HEK293 (cell line): ENCODE measurements at regions not wholly inside any gene's neighbourhood (a gene's known extent, or its start where the extent isn't known, plus 50 kb on each side); places are given as distances from the start of the nearest gene placed in this dataset.

Experiments
- CTCF ChIA-PET: fragments of 350-600 bp; formaldehyde crosslinking; extraction: SDS; loops from one replicate; lab custom pipeline; 2021; ENCODE audit warnings: antibody characterized with exemption; lab: Yijun Ruan, JAX
- POLR2A ChIA-PET: fragments of 300-600 bp; formaldehyde crosslinking; extraction: SDS; loops from one replicate; lab custom pipeline; 2020; ENCODE audit warnings: antibody characterized with exemption, inconsistent platforms; lab: Yijun Ruan, JAX
- H3K27ac ChIP-seq: fragments of 200-500 bp; sonication (Bioruptor generic); 2 replicates; pipeline ENCODE4 v1.5.1; 2014; ENCODE audit warnings: low read depth, low read length, control low read depth, inconsistent platforms; ENCODE audit errors: extremely low read depth
- H3K36me3 ChIP-seq, 2 experiments: fragments of 200-500 bp in 1 of 2; sonication (Bioruptor generic) in 1 of 2; 1 replicate in 1 of 2; 2 replicates in 1 of 2; pipeline ENCODE4 v1.5.1; 2014 to 2017; ENCODE audit warnings: inconsistent platforms in 2 of 2, low read length in 2 of 2; ENCODE audit not compliant: control insufficient read depth in 2 of 2, insufficient read depth in 1 of 2
- H3K4me1 ChIP-seq: fragments of 200-500 bp; sonication (Bioruptor generic); 2 replicates; pipeline ENCODE4 v1.5.1; 2014; ENCODE audit warnings: mild to moderate bottlenecking, low read length, inconsistent platforms; ENCODE audit not compliant: control insufficient read depth, insufficient read depth
- H3K4me3 ChIP-seq: 2 replicates; pipeline ENCODE4 v1.5.1; 2011; ENCODE audit warnings: low read depth, mild to moderate bottlenecking, control low read depth, low read length, moderate library complexity
- H3K9me3 ChIP-seq: fragments of 200-500 bp; sonication (Bioruptor generic); 2 replicates; pipeline ENCODE4 v1.5.1; 2014; ENCODE audit warnings: low read depth, low read length, inconsistent platforms; ENCODE audit not compliant: control insufficient read depth, insufficient read depth
- OSR2 ChIP-seq: fragments of 450-650 bp; formaldehyde crosslinking; IDR thresholded peaks from 2 replicates; pipeline ENCODE4 v1.5.1; 2016; ENCODE audit warnings: missing biosample characterization, missing genetic modification characterization
- PRDM2 ChIP-seq: fragments of 450-650 bp; formaldehyde crosslinking; IDR thresholded peaks from 2 replicates; pipeline ENCODE4 v1.5.1; 2016; ENCODE audit warnings: missing biosample characterization, missing genetic modification characterization, borderline replicate concordance
- SP2 ChIP-seq: fragments of 450-650 bp; formaldehyde crosslinking; IDR thresholded peaks from 2 replicates; pipeline ENCODE4 v1.5.1; 2016; ENCODE audit warnings: missing biosample characterization, missing genetic modification characterization
- SP7 ChIP-seq: fragments of 450-650 bp; formaldehyde crosslinking; IDR thresholded peaks from 2 replicates; pipeline ENCODE4 v1.5.1; 2016; ENCODE audit warnings: missing biosample characterization, missing genetic modification characterization
- YY1 ChIP-seq: fragments of 450-650 bp; formaldehyde crosslinking; IDR thresholded peaks from 2 replicates; pipeline ENCODE4 v1.5.1; 2018; ENCODE audit warnings: missing biosample characterization, missing genetic modification characterization
- ZBTB26 ChIP-seq: fragments of 450-650 bp; formaldehyde crosslinking; optimal IDR thresholded peaks from 2 replicates; pipeline ENCODE3; 2016; ENCODE audit warnings: missing biosample characterization, mild to moderate bottlenecking, missing genetic modification characterization
- ZBTB8A ChIP-seq: fragments of 450-650 bp; formaldehyde crosslinking; IDR thresholded peaks from 2 replicates; pipeline ENCODE4 v1.5.1; 2016; ENCODE audit warnings: missing biosample characterization, missing genetic modification characterization
- ZEB2 ChIP-seq: fragments of 450-650 bp; formaldehyde crosslinking; IDR thresholded peaks from 2 replicates; pipeline ENCODE4 v1.5.1; 2016; ENCODE audit warnings: missing biosample characterization, missing genetic modification characterization
- ZNF184 ChIP-seq: fragments of 450-650 bp; IDR thresholded peaks from 2 replicates; pipeline ENCODE4 v1.5.1; 2018; ENCODE audit warnings: missing biosample characterization, mild to moderate bottlenecking, missing genetic modification characterization
- ZNF514 ChIP-seq: fragments of 450-650 bp; formaldehyde crosslinking; IDR thresholded peaks from 2 replicates; pipeline ENCODE4 v1.5.1; 2016; ENCODE audit warnings: missing biosample characterization, missing genetic modification characterization
- ZNF530 ChIP-seq: fragments of 450-650 bp; formaldehyde crosslinking; IDR thresholded peaks from 2 replicates; pipeline ENCODE4 v1.5.1; 2016; ENCODE audit warnings: low read depth, missing biosample characterization, missing genetic modification characterization
- ZNF555 ChIP-seq: fragments of 450-650 bp; formaldehyde crosslinking; conservative IDR thresholded peaks from 2 replicates; pipeline ENCODE4 v1.5.1; 2017; ENCODE audit warnings: missing biosample characterization, mild to moderate bottlenecking, missing genetic modification characterization, inconsistent platforms
- ZNF600 ChIP-seq: fragments of 450-650 bp; formaldehyde crosslinking; IDR thresholded peaks from 2 replicates; pipeline ENCODE4 v1.5.1; 2016; ENCODE audit warnings: missing biosample characterization, missing genetic modification characterization
- ZNF621 ChIP-seq: fragments of 450-650 bp; formaldehyde crosslinking; IDR thresholded peaks from 2 replicates; pipeline ENCODE4 v1.5.1; 2017; ENCODE audit warnings: missing biosample characterization, missing genetic modification characterization
- ZNF670 ChIP-seq: fragments of 450-650 bp; formaldehyde crosslinking; IDR thresholded peaks from 2 replicates; pipeline ENCODE4 v1.5.1; 2016; ENCODE audit warnings: missing biosample characterization, missing genetic modification characterization, low read depth
- ZNF701 ChIP-seq: fragments of 450-650 bp; formaldehyde crosslinking; IDR thresholded peaks from 2 replicates; pipeline ENCODE4 v1.5.1; 2016; ENCODE audit warnings: missing biosample characterization, missing genetic modification characterization
- ZNF785 ChIP-seq: fragments of 450-650 bp; formaldehyde crosslinking; IDR thresholded peaks from 2 replicates; pipeline ENCODE4 v1.5.1; 2016; ENCODE audit warnings: missing biosample characterization, missing genetic modification characterization
- ZSCAN16 ChIP-seq: fragments of 450-650 bp; formaldehyde crosslinking; IDR thresholded peaks from 2 replicates; pipeline ENCODE4 v1.5.1; 2016; ENCODE audit warnings: missing biosample characterization, missing genetic modification characterization
- TF ChIP-seq, protein P1 (sequence below): fragments of 450-650 bp; IDR thresholded peaks from 2 replicates; pipeline ENCODE4 v1.5.1; 2018; ENCODE audit warnings: missing biosample characterization, missing genetic modification characterization

- Histone ChIP-seq H3K36me3 (no peaks in the 10 kb centered on the region), H3K9me3 (no peaks in the 10 kb centered on the region), H3K27ac (no peak overlapping the region)
- CTCF ChIA-PET: interaction anchor here (0.7 to 1.2 kb wide), 2 partner anchors 30 to 579 kb away, joined by 3 read pairs; no protein-coding TSS in a partner anchor
- TF ChIP-seq ZBTB26 (no peak), ZNF555 (tag by site-specific recombination) (no peak), ZNF184 (tag by site-specific recombination) (no peak), YY1 (tag by site-specific recombination) (no peak), ZNF514 (tag by site-specific recombination) (no peak)
- TF ChIP-seq, all 188 proteins: peak for 0
- H3K4me1 ChIP-seq: peaks cover 2% of the 10 kb centered on the region; the same call in 1 of the 2 replicates
- no peak overlapping the region for H3K4me3 ChIP-seq
- POLR2A ChIA-PET: no interaction called here
Measured at GRCh38 chr14:55761651-55762050, 181.6 kb downstream of the KTN1 start.

GRCh38 chr14:55762595-55763232, 182.7 kb downstream of the KTN1 start:
- Histone ChIP-seq H3K27ac (no peak overlapping the region), H3K36me3 (no peaks in the 10 kb centered on the region), H3K4me1 (peaks cover 2% of the 10 kb centered on the region; the same call in 1 of the 2 replicates), H3K4me3 (no peak overlapping the region), H3K9me3 (no peaks in the 10 kb centered on the region)
- no peak for TF ChIP-seq PRDM2 (tag by site-specific recombination)
- TF ChIP-seq ZSCAN16 (tag by site-specific recombination): no peak
- TF ChIP-seq SP2 (tag by site-specific recombination): no peak
- TF ChIP-seq SP7 (tag by site-specific recombination): no peak
- TF ChIP-seq ZNF621 (tag by site-specific recombination): no peak
- TF ChIP-seq ZBTB8A (tag by site-specific recombination): no peak
- no peak for TF ChIP-seq ZNF530 (tag by site-specific recombination)
- TF ChIP-seq ZNF670 (tag by site-specific recombination): no peak
- no peak for TF ChIP-seq ZEB2 (tag by site-specific recombination)
- TF ChIP-seq ZNF785 (tag by site-specific recombination): no peak
- TF ChIP-seq ZNF600 (tag by site-specific recombination): no peak
- TF ChIP-seq ZNF701 (tag by site-specific recombination): no peak
- TF ChIP-seq OSR2 (tag by site-specific recombination): no peak
- TF ChIP-seq, protein P1, sequence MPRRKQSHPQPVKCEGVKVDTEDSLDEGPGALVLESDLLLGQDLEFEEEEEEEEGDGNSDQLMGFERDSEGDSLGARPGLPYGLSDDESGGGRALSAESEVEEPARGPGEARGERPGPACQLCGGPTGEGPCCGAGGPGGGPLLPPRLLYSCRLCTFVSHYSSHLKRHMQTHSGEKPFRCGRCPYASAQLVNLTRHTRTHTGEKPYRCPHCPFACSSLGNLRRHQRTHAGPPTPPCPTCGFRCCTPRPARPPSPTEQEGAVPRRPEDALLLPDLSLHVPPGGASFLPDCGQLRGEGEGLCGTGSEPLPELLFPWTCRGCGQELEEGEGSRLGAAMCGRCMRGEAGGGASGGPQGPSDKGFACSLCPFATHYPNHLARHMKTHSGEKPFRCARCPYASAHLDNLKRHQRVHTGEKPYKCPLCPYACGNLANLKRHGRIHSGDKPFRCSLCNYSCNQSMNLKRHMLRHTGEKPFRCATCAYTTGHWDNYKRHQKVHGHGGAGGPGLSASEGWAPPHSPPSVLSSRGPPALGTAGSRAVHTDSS (tag by site-specific recombination): no peak
- POLR2A ChIA-PET: no interaction called here
- CTCF ChIA-PET: no interaction called here
